ENCODE measurements at regions not wholly inside any gene's neighbourhood (a gene's known extent, or its start where the extent isn't known, plus 50 kb on each side); places are given as distances from the start of the nearest gene placed in this dataset.

DNA sequence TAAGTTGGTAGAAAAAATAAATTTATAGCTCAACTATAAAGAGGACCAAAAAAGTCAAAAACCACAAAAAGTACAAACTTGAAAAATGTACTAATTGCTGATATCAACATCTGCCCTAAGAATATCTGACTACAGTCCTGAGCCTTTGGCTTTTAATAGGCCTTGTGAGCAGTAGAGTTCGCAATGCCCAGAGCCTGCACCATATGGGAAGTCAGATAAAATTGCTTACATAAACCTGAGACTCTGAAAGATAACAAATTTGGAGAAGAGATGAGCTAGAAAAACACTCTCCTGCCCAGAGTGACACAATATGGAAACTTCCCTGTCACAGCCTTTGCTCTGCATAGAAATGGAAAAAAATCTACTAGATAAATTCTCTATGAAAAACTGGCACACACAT is 368.0 kb upstream of the GRIN3A start:
- no peak overlapping the region for H3K4me3 ChIP-seq (ENCODE audit: low read depth, low read length)
- DNase-seq (ENCODE audit: low read depth, low spot score), result no peak
- CTCF ChIA-PET, result no interaction called here
- TF ChIP-seq, protein P1, sequence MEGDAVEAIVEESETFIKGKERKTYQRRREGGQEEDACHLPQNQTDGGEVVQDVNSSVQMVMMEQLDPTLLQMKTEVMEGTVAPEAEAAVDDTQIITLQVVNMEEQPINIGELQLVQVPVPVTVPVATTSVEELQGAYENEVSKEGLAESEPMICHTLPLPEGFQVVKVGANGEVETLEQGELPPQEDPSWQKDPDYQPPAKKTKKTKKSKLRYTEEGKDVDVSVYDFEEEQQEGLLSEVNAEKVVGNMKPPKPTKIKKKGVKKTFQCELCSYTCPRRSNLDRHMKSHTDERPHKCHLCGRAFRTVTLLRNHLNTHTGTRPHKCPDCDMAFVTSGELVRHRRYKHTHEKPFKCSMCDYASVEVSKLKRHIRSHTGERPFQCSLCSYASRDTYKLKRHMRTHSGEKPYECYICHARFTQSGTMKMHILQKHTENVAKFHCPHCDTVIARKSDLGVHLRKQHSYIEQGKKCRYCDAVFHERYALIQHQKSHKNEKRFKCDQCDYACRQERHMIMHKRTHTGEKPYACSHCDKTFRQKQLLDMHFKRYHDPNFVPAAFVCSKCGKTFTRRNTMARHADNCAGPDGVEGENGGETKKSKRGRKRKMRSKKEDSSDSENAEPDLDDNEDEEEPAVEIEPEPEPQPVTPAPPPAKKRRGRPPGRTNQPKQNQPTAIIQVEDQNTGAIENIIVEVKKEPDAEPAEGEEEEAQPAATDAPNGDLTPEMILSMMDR (IDR thresholded peaks at IDR 0.05; ENCODE audit: insufficient read depth, low read length, missing control alignments), result no peak
- POLR2A ChIA-PET, result no interaction called here

GRCh38 chr9:102101723-102102122 is 363.3 kb upstream of the GRIN3A start:
- DNase-seq (ENCODE audit: low read depth, low spot score), result no peak
- CTCF ChIA-PET, result no interaction called here
- TF ChIP-seq, protein P1 (IDR thresholded peaks at IDR 0.05; ENCODE audit: insufficient read depth, low read length, missing control alignments), result no peak
- no peak overlapping the region for H3K4me3 ChIP-seq (ENCODE audit: low read depth, low read length)
- POLR2A ChIA-PET, result no interaction called here

DNA sequence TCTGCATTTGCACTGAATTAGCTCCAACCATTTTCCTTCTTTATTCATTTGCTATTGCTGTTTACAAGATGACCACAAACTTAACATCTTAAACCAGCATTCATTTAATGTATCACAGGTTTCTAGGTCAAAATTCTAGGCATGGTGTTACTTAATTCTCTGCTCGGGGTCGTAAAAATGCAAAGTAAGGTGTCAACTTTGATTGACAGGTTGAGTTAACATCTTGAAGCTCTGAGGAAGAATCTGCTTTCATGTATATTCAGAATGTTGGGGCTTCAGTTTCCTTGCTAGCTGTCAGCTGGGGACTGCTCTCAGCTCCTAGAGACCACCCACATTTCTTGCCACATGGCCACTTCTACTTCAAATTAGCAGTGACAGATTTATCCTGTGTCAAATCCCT is 348.7 kb upstream of the GRIN3A start:
- no peak overlapping the region for H3K4me3 ChIP-seq (ENCODE audit: low read depth, low read length)
- TF ChIP-seq, protein P1 (IDR thresholded peaks at IDR 0.05; ENCODE audit: insufficient read depth, low read length, missing control alignments), result no peak
- no peak for DNase-seq (ENCODE audit: low read depth, low spot score)
- ChIA-PET POLR2A (no interaction called here), CTCF (no interaction called here)

- POLR2A ChIA-PET, result no interaction called here
- no peak overlapping the region for H3K4me3 ChIP-seq (ENCODE audit: low read depth, low read length)
- TF ChIP-seq, protein P1 (IDR thresholded peaks at IDR 0.05; ENCODE audit: insufficient read depth, low read length, missing control alignments), result no peak
- DNase-seq (ENCODE audit: low read depth, low spot score), result no peak
- CTCF ChIA-PET, result no interaction called here
Observed at GRCh38 chr9:102085548-102085947, 347.1 kb upstream of the GRIN3A start.

DNA sequence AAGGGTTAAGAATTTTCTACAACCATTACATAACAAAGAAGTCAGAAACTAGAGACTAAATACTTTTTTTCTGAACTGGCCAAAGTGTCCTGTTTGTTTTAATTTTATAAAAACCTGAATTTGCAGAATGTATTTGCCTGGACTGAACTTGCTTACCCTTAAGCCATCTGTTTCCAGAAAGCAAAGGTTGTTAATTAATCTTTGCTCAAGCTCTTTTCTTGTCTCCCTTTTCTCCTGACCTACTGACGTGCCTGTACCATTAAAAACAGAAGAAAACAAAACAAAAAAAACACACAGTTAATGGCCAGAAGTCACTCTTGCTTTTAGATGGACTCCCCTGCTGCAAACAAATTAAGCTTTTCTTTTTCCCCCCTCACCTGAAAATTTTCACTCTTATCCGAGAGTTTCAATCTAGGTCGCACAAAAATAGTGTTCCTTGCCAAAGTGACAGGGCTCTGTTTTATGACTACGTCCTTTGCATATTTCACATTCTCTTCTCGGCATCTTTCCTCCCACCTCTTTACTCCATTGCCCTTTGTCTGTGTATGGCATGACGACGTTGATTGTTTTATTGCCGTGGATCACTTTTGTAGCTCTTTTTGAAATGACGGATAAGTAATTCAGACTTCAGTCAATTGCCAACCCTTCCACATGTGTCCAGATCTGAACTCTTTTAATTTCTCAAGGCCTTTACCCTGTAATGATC is 333.8 kb upstream of the GRIN3A start:
- DNase-seq (ENCODE audit: low read depth, low spot score), result no peak
- H3K4me3 ChIP-seq (ENCODE audit: low read depth, low read length), result no peak overlapping the region
- CTCF ChIA-PET, result no interaction called here
- TF ChIP-seq, protein P1 (IDR thresholded peaks at IDR 0.05; ENCODE audit: insufficient read depth, low read length, missing control alignments), result no peak
- POLR2A ChIA-PET, result no interaction called here

DNA sequence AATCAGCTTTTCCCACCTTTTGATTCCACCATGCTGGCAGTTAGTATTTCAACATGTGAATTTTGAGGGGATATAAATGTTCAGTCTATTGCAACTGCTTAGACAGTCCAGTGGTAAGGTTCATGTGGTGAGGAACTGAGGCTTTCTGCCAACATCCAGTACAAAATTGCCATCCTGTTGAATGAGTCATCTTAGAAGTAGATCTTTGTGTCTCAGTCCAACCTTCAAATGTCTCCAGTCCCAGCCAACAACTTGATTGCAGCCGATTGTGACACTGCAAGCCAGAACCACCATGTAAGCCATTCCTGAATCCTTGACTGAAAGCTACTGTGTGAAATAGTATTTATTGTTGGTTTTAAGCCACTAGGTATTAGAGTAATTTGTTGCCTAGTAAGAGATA is 331.5 kb upstream of the GRIN3A start:
- no peak overlapping the region for H3K4me3 ChIP-seq (ENCODE audit: low read depth, low read length)
- TF ChIP-seq, protein P1 (IDR thresholded peaks at IDR 0.05; ENCODE audit: insufficient read depth, low read length, missing control alignments), result no peak
- ChIA-PET CTCF (no interaction called here), POLR2A (no interaction called here)
- DNase-seq (ENCODE audit: low read depth, low spot score), result no peak

Measured in AG04449 (cell line).